ENCODE measurements at regions not wholly inside any gene's neighbourhood (a gene's known extent, or its start where the extent isn't known, plus 50 kb on each side); places are given as distances from the start of the nearest gene placed in this dataset.
A peak's percentile ranks its signal among the peaks of the same experiment; 100 is the strongest.

DNA sequence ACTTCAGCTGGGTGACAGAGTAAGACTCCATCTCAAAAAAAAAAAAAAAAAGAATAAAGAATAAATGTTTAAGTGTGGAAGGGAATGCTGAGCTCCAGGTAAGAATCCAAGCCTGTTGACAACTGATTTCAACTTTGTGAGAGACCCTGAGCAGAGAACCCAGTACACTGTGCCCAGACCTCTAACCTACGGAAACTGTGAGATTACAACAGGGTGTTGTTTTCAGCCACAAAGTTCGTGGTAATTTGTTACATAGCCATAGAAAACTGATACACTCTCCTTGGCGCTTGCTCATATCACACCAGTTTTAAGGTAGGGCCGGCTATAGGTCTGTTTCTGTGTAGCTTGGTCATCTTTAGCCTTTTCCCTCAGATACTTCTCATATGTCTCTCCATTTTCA is 98.4 kb upstream of the PAPOLG start:
- DNase-seq (ENCODE audit: low spot score), result no peak

DNA sequence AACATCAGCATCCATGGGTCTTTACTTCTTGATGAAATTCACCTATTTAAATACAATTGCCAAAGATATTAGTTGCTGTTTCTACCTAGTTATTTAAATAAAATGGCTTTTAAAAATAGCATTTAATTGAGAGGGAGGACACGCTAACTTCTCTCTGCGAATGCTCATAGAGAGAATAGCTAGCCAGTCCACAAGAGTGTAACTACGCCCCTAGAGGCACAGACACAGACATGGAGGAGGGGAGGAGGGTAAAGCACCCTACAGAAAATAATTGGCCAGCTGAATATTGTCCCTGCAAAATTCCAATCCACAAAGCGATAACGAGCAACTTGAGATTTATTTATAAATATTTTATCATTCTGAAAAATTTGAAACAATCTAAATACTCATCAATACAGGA is 97.0 kb upstream of the PAPOLG start:
- no peak for DNase-seq (ENCODE audit: low spot score)

DNA sequence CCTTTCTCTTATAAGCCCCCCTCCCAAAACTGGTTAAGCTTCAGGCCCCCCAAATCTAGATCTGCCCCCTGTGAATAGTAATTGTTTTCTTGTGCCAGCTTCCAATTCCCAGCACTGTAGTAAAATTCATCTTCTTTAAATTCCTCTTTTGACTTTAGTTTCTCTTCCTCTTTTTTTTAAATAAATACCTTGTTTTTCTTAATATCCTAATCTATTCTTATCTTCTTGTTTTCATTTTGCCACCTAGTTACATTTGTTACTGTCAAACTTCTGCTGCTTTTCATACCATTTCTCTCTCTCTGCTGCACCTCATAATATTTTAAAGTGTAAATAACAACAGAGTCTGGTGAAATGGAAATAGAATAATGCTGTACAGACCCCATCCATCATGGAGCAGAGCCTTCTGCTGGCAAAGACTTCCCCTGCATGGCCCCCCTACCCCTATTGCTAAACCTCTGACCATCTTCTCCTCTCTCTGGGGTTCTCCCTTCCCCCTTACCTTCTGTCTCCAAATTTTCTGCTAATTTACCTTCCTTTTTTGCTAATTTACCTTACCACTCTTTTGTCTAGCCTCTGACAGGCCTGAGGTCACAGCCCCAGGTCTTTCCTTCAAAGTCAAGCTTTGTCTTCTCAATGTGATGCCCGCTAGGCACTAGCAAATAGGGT is 94.9 kb upstream of the PAPOLG start:
- DNase-seq (ENCODE audit: low spot score), result no peak

DNA sequence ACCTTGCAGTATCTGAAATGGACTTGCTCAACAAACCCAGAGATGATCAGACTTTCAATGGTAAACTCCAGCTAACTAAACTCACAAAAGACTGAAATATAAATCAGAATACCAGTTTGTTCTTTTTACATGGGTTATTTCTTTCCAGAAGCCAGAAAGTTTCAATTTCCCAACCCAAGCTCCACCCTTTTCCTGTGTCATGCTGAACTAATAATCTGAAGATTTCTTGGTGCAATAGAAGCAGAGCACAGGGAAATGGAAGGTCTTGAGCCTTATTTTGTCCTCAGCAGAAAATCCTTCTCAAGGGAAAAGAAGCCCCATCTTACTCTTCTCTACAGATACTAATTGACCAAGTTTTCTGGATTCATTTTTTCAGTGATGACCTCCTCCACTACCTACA is 93.3 kb upstream of the PAPOLG start:
- DNase-seq (ENCODE audit: low spot score), result no peak

DNA sequence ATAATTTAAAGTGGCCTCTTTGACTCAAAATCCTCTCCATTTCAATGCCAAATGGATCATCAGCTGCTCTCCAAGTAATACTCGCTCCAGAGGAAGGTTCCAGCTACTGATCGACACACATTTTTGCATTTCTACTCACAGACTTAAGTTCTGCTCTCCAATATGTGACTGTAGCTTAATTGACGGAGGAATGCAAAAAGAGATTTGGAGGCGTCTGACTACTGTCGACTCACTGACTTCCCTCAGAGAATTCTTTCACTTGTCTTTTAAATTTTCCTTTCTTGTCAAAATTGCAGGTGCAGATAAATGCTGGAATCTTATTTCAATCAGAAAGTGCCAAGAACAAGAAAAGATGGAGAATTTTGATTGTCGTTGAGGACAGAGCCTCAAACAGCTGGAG is 84.1 kb upstream of the PAPOLG start:
- no peak for DNase-seq (ENCODE audit: low spot score)

DNA sequence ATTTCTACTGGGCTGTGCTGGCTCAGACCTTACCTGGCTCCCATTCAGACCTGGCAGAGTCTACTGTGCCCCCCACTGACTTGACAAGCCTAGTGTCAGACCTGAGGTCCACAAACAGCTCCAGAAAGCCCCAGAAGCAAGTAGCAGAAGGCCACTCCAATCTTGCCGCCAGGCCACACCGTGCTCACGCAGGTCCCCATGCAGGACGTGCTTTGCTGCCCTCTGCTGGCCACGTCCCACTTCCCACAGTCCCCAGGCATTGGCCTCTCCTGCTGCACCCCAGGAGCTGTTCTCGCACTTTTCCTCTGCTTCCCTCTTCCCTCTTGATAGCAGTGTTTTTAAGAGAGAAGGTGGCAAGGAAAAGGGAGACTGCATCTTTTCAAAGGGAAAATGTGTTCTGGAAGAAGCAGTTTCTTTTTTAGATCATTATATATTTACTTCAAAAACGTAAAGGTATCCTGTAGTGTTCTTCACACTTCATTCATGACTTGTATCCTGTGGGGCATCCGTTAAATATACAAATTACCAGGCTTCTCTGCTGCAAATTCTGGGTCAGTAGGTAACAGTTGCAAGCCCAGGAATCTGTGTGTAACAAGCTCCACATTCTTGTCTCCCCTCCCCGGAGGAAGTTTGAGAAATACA is 81.4 kb upstream of the PAPOLG start:
- DNase-seq (ENCODE audit: low spot score), result peak; percentile 76

DNA sequence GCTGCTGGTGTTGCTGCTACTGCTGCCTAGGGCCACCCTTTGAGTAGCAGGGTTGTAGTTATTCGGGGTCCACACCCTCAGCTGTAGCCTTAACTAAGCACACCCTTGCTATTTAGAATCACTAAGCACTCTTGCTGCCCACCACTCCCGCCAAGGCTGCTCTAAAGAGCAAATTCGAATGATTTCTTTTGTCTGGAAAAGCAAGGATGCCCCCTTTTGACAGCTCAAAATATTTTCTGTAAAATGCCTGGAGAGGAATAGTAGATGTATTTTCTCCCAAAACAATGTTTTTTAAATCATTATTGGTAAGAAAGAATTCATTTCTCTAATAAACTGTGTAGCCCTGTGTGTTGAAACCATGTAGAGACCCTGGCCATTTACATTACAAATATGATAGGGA is 80.8 kb upstream of the PAPOLG start:
- DNase-seq (ENCODE audit: low spot score), result no peak

DNA sequence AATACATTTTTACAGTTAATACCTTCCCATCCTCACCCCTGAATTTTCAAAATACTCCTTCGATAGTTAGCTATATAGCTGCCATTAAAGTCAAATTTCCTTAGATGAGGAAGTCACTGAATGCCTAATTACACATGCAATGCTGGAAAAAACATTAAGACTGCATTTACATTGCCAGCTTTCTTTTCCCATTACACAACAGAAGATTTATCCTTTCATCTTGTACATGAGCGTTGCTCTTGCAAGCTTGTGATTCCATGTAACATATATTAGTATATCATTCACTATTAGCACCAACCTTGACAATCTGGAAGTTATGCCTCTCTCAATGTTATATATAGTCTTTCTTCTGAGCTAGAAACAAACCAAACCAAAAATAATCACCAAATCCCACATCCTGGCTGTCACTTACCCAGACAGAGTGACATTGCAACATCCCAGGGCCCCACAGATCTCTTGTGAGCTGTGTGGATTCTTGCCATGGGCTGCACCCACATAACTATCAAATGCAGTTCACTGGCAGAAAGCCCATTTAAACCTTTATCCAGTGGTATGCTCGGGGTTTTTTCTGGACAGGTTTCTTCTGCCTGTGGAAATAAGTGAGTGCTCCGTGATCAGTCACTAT is 79.2 kb upstream of the PAPOLG start:
- DNase-seq (ENCODE audit: low spot score), result no peak

DNA sequence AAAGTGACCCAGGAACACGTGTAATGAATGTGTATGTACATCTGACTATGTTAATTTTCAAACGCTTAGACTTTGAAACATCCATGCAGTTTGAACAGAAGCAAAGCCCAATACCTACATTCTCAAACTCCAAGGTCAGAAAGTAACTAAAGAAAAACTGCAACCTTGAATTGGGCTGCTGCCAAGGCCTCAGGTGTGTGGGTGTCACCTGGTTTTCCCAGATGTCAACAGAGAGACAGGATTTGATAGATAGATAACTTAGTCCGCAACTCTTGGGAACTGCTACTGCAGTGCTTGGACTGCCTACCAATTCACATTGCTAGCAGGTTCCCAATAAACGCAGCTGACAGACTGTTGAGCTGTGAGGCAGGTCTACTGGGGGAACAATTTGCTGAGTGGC is 78.7 kb upstream of the PAPOLG start:
- DNase-seq (ENCODE audit: low spot score), result no peak

DNA sequence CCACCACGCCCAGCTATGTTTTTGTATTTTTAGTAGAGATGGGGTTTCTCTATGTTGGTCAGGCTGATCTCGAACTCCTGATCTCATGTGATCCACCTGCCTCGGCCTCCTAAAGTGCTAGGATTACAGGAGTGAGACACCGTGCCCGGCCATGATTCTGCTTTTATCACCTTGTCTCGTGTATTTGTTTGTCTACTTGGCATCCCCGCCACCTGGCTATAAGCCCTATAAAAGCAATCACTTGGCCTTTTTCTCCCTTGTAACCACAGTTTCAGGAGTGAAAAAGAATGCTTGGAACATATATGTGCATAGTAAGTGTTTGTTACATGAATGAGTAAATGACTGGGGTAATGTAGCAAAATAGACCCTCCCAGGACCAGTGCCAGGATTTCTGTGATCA is 77.5 kb upstream of the PAPOLG start:
- DNase-seq (ENCODE audit: low spot score), result no peak

DNA sequence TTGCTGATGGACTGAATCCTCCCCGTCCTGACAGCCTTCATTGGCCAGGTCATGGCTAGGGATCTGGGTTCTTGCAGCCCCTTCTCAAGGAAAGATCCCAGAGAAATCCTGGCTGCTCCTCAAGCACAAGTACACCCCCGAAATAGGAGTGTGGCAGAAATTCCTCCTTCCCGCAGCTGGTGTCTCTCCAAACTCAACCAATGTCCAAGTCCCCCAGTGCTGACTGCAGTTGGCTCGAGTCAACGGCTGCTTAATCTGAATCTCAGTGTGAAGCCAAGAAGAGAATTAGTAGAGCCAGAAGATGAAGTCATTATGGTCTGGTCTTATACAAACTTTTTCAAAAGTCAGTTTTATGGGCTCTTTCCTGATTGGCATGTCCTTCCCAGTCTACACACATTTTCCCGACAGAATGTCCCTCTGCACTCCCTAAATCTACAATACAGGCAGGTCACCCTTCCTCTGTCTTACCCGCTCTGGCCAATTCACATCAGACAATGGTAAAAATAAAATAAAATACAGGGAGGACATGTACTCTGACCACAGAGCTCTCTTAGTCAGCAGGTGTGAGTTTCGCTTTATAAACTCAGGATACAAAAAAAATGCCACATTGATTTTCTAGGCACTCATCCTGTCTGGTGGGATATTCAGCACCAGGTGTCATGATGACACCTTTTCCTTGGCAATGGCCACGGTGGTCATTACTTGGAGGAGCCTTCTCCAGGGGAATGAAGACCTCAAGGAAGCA is 76.9 kb upstream of the PAPOLG start:
- no peak for DNase-seq (ENCODE audit: low spot score)

DNA sequence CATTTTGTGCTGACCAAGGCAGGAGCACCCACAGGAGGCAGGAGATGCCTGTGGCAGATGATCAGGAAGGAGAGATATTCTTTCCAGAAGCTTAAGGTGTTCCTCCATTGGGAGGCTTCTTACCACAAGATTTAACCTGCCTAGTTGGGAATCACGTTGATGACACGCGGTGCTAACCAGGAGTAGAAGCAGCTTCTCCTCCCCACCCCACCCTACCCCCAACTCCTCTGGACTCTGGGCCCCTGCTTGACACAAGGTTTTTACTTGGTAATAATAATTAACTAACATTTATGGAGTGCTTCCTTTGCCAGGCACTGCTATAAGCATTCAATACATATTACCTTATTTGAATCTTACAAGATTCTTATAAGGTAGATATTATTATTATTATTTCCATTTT is 62.5 kb upstream of the PAPOLG start:
- DNase-seq (ENCODE audit: low spot score), result no peak

DNA sequence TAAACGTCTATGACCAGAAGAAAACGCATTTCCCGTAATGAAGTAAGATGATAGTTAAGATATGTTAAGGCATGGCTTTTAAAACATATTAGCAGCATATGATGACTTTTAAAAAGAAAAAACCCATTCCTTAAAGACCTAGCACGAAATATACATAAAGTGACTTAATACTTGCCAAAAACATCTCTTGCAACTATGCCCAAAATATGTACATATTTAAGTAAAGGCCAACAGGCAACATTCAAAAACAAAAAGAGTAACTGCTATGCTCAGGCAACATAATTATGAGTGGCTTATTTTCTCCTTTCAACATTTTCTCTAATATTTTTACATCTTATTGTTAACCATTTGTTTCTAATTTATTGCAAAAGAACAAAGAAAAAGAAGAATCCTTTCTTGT is 60.3 kb upstream of the PAPOLG start:
- no peak for DNase-seq (ENCODE audit: low spot score)

DNA sequence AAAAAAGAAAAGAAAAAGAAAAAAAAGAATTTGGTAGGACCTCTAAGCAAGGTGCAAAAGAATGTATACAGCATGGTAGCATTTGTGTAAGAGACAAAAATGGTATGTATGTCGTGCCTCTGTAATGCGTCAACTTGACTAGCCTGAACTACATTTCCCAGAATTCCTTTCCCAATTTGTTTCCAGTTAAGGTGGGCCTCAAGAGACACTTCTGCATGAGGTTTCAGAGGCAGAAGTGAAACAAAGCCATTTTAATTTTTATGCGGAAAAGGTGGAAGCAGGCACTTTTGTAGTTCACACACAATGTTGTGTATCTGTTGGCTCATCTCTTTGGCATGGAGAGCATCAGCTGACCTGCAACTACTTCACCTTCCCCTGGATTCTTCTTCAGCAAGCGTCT is 56.5 kb upstream of the PAPOLG start:
- no peak for DNase-seq (ENCODE audit: low spot score)

DNA sequence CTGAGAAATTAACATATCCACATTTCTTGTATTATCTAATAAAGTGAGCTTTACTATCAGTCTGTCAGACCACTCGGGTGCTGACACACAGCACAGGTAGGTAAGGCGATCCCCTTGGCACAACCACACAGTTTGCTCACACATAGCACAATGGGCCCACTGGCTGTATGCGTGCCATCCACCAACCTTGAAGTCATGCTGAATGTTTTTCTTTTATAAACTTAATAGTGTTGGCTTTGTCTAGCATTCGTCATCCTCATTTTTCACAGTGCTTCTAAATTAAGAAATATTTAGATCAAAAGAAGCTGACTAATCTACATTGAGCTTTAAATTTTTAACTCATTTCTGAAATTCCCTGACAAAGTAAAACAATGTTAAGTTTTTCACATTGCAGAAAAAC is 50.0 kb upstream of the PAPOLG start:
- no peak for DNase-seq (ENCODE audit: low spot score)
